SK-N-SH treated with all-trans-retinoic acid at 6 μM for 48 hours (cell line): ENCODE measurements at regions not wholly inside any gene's neighbourhood (a gene's known extent, or its start where the extent isn't known, plus 50 kb on each side); places are given as distances from the start of the nearest gene placed in this dataset.

Source experiments
- ATAC-seq: fragments of 200-7000 bp; cut with Tn5 transposase; 3 replicates; pipeline ENCODE4 v1.9.1; 2020; ENCODE audit warnings: mild to moderate bottlenecking, moderate library complexity
- ARNTL ChIP-seq: fragments of 450-650 bp; formaldehyde crosslinking; IDR thresholded peaks from 2 replicates; pipeline ENCODE4 v1.5.0; 2020; ENCODE audit warnings: low read depth, mild to moderate bottlenecking, moderate library complexity, borderline replicate concordance
- BACH2 ChIP-seq: fragments of 250-450 bp; sonication (Bioruptor Pico); IDR thresholded peaks from 2 replicates; pipeline ENCODE4 v1.9.0; 2021; ENCODE audit warnings: mild to moderate bottlenecking, borderline replicate concordance
- CSDC2 ChIP-seq: fragments of 250-450 bp; sonication (Bioruptor Pico); IDR thresholded peaks from 2 replicates; pipeline ENCODE4 v1.5.0; 2020; ENCODE audit warnings: mild to moderate bottlenecking, moderate library complexity
- ESRRG ChIP-seq: fragments of 250-450 bp; sonication (Bioruptor Pico); IDR thresholded peaks from 2 replicates; pipeline ENCODE4 v1.6.1; 2021; ENCODE audit warnings: mild to moderate bottlenecking
- GLIS3 ChIP-seq: fragments of 250-450 bp; sonication (Bioruptor Pico); IDR thresholded peaks from 2 replicates; pipeline ENCODE4 v1.5.0; 2020; ENCODE audit warnings: mild to moderate bottlenecking, moderate library complexity
- OSR1 ChIP-seq: fragments of 250-450 bp; sonication (Bioruptor Pico); IDR thresholded peaks from 2 replicates; pipeline ENCODE4 v1.8.0; 2022; ENCODE audit warnings: moderate library complexity, mild to moderate bottlenecking, inconsistent platforms
- PPARA ChIP-seq: fragments of 250-450 bp; sonication (Bioruptor Pico); IDR thresholded peaks from 2 replicates; pipeline ENCODE4 v1.5.0; 2020; ENCODE audit warnings: mild to moderate bottlenecking, borderline replicate concordance
- RARB ChIP-seq: fragments of 250-450 bp; sonication (Bioruptor Pico); IDR thresholded peaks from 2 replicates; pipeline ENCODE4 v1.8.0; 2021; ENCODE audit warnings: mild to moderate bottlenecking, moderate library complexity
- SNAI2 ChIP-seq: fragments of 250-450 bp; sonication (Bioruptor Pico); IDR thresholded peaks from 2 replicates; pipeline ENCODE4 v1.5.0; 2020; ENCODE audit warnings: mild to moderate bottlenecking, moderate library complexity
- TOX ChIP-seq: fragments of 250-450 bp; sonication (Bioruptor Pico); IDR thresholded peaks from 2 replicates; pipeline ENCODE4 v1.8.0; 2021; ENCODE audit warnings: mild to moderate bottlenecking, moderate library complexity, borderline replicate concordance
- ZC3H10 ChIP-seq: fragments of 250-450 bp; sonication (Bioruptor Pico); IDR thresholded peaks from 2 replicates; pipeline ENCODE4 v1.5.1; 2021; ENCODE audit warnings: mild to moderate bottlenecking, moderate library complexity
- ZFP3 ChIP-seq: fragments of 250-450 bp; sonication (Bioruptor Pico); IDR thresholded peaks from 2 replicates; pipeline ENCODE4 v1.5.0; 2020; ENCODE audit warnings: mild to moderate bottlenecking, moderate library complexity
- ZFP30 ChIP-seq: fragments of 450-650 bp; formaldehyde crosslinking; IDR thresholded peaks from 2 replicates; pipeline ENCODE4 v1.5.0; 2022; ENCODE audit warnings: mild to moderate bottlenecking, moderate library complexity
- ZNF565 ChIP-seq: fragments of 450-650 bp; formaldehyde crosslinking; conservative IDR thresholded peaks from 2 replicates; pipeline ENCODE4 v1.5.0; 2020; ENCODE audit warnings: low read depth, mild to moderate bottlenecking, moderate library complexity
- ZNF70 ChIP-seq: fragments of 450-650 bp; formaldehyde crosslinking; IDR thresholded peaks from 2 replicates; pipeline ENCODE4 v1.5.0; 2020; ENCODE audit warnings: mild to moderate bottlenecking, moderate library complexity
- ZNF8 ChIP-seq: fragments of 450-650 bp; formaldehyde crosslinking; IDR thresholded peaks from 2 replicates; pipeline ENCODE4 v1.5.0; 2020; ENCODE audit warnings: mild to moderate bottlenecking, moderate library complexity
- TF ChIP-seq, protein P1 (sequence below): fragments of 250-450 bp; sonication (Bioruptor Pico); IDR thresholded peaks from 2 replicates; pipeline ENCODE4 v1.5.1; 2020; ENCODE audit warnings: low read depth, mild to moderate bottlenecking, moderate library complexity
- TF ChIP-seq, protein P2 (sequence below): fragments of 250-450 bp; sonication (Bioruptor Pico); IDR thresholded peaks from 2 replicates; pipeline ENCODE4 v1.8.0; 2020; ENCODE audit warnings: mild to moderate bottlenecking, moderate library complexity, borderline replicate concordance
- TF ChIP-seq, protein P3 (sequence below): fragments of 250-450 bp; sonication (Bioruptor Pico); IDR thresholded peaks from 2 replicates; pipeline ENCODE4 v1.8.0; 2021; ENCODE audit warnings: low read depth, mild to moderate bottlenecking, moderate library complexity, borderline replicate concordance
- TF ChIP-seq, protein P4 (sequence below): fragments of 250-450 bp; sonication (Bioruptor Pico); IDR thresholded peaks from 2 replicates; pipeline ENCODE4 v1.5.0; 2020; ENCODE audit warnings: mild to moderate bottlenecking, moderate library complexity
- TF ChIP-seq, protein P5 (sequence below): fragments of 250-450 bp; sonication (Bioruptor Pico); IDR thresholded peaks from 2 replicates; pipeline ENCODE4 v1.5.1; 2021; ENCODE audit warnings: mild to moderate bottlenecking, moderate library complexity

DNA sequence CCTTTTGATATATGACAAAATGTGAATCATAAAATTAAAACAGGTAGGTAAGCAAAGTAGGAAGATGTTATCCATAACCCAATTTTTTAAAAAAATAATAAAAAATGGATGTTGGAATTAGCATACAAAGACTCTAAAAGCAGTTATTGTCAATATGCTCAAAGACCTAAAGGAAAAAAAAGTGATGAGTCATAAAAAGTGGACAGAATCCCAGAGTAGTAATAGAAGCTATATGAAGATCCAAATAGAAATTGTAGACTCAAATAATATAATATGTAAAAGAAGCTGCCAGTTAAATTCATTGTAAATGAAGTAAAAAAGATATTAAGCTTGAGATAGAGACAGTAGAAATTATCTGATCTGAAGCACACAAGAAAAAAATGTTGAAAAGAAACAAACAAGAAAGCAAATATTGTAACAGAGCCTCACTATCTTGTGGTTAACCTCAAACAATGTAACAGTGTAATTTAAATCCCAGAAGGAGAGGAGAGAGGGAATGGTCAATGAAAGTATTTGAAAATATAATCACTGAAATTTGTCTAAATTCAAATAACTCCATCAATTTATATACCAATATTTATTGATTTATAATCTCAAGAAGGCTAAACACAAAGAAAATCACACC, 773.4 kb upstream of the RAG2 start (continued):
- TF ChIP-seq, protein P1, sequence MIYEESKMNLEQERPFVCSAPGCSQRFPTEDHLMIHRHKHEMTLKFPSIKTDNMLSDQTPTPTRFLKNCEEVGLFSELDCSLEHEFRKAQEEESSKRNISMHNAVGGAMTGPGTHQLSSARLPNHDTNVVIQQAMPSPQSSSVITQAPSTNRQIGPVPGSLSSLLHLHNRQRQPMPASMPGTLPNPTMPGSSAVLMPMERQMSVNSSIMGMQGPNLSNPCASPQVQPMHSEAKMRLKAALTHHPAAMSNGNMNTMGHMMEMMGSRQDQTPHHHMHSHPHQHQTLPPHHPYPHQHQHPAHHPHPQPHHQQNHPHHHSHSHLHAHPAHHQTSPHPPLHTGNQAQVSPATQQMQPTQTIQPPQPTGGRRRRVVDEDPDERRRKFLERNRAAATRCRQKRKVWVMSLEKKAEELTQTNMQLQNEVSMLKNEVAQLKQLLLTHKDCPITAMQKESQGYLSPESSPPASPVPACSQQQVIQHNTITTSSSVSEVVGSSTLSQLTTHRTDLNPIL (CRISPR knock-in tag), result no peak

DNA sequence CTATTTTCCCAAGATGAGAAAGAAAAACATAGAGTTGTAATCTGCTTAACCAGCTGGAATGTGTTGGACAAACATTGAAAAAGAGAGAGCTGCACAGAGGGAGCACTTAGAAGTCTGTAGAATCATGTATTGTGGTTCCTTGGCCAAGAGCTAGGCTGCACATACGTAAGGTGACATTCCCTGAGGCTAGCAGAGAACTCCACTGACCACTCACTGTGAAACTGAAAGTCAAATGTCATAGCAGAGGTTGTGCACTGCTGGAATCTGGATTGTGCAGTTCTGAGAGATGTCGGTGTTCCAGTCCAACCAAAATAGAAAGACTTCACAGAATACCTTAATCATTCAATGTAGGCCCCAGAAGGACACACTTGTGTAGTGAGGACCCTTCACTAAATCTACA, 772.8 kb upstream of the RAG2 start:
- TF ChIP-seq, protein P2, sequence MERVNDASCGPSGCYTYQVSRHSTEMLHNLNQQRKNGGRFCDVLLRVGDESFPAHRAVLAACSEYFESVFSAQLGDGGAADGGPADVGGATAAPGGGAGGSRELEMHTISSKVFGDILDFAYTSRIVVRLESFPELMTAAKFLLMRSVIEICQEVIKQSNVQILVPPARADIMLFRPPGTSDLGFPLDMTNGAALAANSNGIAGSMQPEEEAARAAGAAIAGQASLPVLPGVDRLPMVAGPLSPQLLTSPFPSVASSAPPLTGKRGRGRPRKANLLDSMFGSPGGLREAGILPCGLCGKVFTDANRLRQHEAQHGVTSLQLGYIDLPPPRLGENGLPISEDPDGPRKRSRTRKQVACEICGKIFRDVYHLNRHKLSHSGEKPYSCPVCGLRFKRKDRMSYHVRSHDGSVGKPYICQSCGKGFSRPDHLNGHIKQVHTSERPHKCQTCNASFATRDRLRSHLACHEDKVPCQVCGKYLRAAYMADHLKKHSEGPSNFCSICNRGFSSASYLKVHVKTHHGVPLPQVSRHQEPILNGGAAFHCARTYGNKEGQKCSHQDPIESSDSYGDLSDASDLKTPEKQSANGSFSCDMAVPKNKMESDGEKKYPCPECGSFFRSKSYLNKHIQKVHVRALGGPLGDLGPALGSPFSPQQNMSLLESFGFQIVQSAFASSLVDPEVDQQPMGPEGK (CRISPR knock-in tag), result no peak
- TF ChIP-seq ZC3H10 (CRISPR knock-in tag), result no peak
- no peak for TF ChIP-seq SNAI2 (CRISPR knock-in tag)
- TF ChIP-seq GLIS3, result no peak
- TF ChIP-seq, protein P1 (CRISPR knock-in tag), result no peak
- no peak for TF ChIP-seq CSDC2 (CRISPR knock-in tag)
- TF ChIP-seq OSR1 (CRISPR knock-in tag), result no peak
- no peak for TF ChIP-seq ZFP30 (CRISPR knock-in tag)
- TF ChIP-seq ESRRG (CRISPR knock-in tag), result no peak
- no peak for TF ChIP-seq ARNTL (CRISPR knock-in tag)
- TF ChIP-seq PPARA (CRISPR knock-in tag), result no peak
- TF ChIP-seq, protein P3, sequence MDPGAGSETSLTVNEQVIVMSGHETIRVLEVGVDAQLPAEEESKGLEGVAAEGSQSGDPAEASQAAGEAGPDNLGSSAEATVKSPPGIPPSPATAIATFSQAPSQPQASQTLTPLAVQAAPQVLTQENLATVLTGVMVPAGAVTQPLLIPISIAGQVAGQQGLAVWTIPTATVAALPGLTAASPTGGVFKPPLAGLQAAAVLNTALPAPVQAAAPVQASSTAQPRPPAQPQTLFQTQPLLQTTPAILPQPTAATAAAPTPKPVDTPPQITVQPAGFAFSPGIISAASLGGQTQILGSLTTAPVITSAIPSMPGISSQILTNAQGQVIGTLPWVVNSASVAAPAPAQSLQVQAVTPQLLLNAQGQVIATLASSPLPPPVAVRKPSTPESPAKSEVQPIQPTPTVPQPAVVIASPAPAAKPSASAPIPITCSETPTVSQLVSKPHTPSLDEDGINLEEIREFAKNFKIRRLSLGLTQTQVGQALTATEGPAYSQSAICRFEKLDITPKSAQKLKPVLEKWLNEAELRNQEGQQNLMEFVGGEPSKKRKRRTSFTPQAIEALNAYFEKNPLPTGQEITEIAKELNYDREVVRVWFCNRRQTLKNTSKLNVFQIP (CRISPR knock-in tag), result no peak
- TF ChIP-seq ZNF8 (CRISPR knock-in tag), result no peak
- TF ChIP-seq ZNF70 (CRISPR knock-in tag), result no peak
- TF ChIP-seq ZFP3 (CRISPR knock-in tag), result no peak
- no peak for TF ChIP-seq TOX (CRISPR knock-in tag)
- TF ChIP-seq, protein P4, sequence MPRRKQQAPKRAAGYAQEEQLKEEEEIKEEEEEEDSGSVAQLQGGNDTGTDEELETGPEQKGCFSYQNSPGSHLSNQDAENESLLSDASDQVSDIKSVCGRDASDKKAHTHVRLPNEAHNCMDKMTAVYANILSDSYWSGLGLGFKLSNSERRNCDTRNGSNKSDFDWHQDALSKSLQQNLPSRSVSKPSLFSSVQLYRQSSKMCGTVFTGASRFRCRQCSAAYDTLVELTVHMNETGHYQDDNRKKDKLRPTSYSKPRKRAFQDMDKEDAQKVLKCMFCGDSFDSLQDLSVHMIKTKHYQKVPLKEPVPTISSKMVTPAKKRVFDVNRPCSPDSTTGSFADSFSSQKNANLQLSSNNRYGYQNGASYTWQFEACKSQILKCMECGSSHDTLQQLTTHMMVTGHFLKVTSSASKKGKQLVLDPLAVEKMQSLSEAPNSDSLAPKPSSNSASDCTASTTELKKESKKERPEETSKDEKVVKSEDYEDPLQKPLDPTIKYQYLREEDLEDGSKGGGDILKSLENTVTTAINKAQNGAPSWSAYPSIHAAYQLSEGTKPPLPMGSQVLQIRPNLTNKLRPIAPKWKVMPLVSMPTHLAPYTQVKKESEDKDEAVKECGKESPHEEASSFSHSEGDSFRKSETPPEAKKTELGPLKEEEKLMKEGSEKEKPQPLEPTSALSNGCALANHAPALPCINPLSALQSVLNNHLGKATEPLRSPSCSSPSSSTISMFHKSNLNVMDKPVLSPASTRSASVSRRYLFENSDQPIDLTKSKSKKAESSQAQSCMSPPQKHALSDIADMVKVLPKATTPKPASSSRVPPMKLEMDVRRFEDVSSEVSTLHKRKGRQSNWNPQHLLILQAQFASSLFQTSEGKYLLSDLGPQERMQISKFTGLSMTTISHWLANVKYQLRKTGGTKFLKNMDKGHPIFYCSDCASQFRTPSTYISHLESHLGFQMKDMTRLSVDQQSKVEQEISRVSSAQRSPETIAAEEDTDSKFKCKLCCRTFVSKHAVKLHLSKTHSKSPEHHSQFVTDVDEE, result no peak

GRCh38 chr11:37364246-37364839, 766.3 kb upstream of the RAG2 start:
- ATAC-seq, result no peak
- no peak for TF ChIP-seq RARB (CRISPR knock-in tag)
- TF ChIP-seq, protein P4, result no peak
- TF ChIP-seq, protein P3 (CRISPR knock-in tag), result no peak
- no peak for TF ChIP-seq ZFP30 (CRISPR knock-in tag)
- no peak for TF ChIP-seq CSDC2 (CRISPR knock-in tag)
- TF ChIP-seq BACH2, result no peak
- TF ChIP-seq, protein P5, sequence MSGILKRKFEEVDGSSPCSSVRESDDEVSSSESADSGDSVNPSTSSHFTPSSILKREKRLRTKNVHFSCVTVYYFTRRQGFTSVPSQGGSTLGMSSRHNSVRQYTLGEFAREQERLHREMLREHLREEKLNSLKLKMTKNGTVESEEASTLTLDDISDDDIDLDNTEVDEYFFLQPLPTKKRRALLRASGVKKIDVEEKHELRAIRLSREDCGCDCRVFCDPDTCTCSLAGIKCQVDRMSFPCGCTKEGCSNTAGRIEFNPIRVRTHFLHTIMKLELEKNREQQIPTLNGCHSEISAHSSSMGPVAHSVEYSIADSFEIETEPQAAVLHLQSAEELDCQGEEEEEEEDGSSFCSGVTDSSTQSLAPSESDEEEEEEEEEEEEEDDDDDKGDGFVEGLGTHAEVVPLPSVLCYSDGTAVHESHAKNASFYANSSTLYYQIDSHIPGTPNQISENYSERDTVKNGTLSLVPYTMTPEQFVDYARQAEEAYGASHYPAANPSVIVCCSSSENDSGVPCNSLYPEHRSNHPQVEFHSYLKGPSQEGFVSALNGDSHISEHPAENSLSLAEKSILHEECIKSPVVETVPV (CRISPR knock-in tag), result no peak
- TF ChIP-seq ZFP3 (CRISPR knock-in tag), result no peak
- no peak for TF ChIP-seq ZNF8 (CRISPR knock-in tag)
- TF ChIP-seq ESRRG (CRISPR knock-in tag), result no peak
- TF ChIP-seq ZNF565 (CRISPR knock-in tag), result no peak
- no peak for TF ChIP-seq SNAI2 (CRISPR knock-in tag)
- no peak for TF ChIP-seq TOX (CRISPR knock-in tag)
- TF ChIP-seq ZC3H10 (CRISPR knock-in tag), result no peak
- TF ChIP-seq ZNF70 (CRISPR knock-in tag), result no peak
- no peak for TF ChIP-seq OSR1 (CRISPR knock-in tag)

More for the DNA sequence above, 772.8 kb upstream of the RAG2 start:
- no peak for ATAC-seq
